SK-N-MC (cell line): ENCODE measurements at regions not wholly inside any gene's neighbourhood (a gene's known extent, or its start where the extent isn't known, plus 50 kb on each side); places are given as distances from the start of the nearest gene placed in this dataset.

Experiments
- EZH2 ChIP-seq: fragments of 200-600 bp; sonication (generic); IDR thresholded peaks from one replicate; pipeline ENCODE4 v1.6.1; 2017; ENCODE audit warnings: antibody characterized with exemption
- POLR2AphosphoS5 ChIP-seq: IDR thresholded peaks from 2 replicates; pipeline ENCODE4 v1.6.1; 2012; ENCODE audit warnings: mild to moderate bottlenecking, low read depth, low read length, borderline replicate concordance

- TF ChIP-seq POLR2AphosphoS5 (no peak), EZH2 (no peak)
Observed at GRCh38 chr3:180275176-180275575, 238.4 kb upstream of the PEX5L start.
